CD8-positive, alpha-beta memory T cell (primary cell): ENCODE measurements at regions not wholly inside any gene's neighbourhood (a gene's known extent, or its start where the extent isn't known, plus 50 kb on each side); places are given as distances from the start of the nearest gene placed in this dataset.
A peak's percentile ranks its signal among the peaks of the same experiment; 100 is the strongest.

Experiments used
- CTCF ChIA-PET: fragments of 350-600 bp; sonication (Branson Sonifier 250); formaldehyde crosslinking; loops from one replicate; lab custom pipeline; 2021; ENCODE audit warnings: antibody characterized with exemption; lab: Charles Lee
- POLR2A ChIA-PET: fragments of 350-600 bp; sonication (Branson Sonifier 250); formaldehyde crosslinking; loops from one replicate; lab custom pipeline; 2021; ENCODE audit warnings: antibody characterized with exemption; lab: Charles Lee
- DNase-seq, 5 donors: peaks; one replicate each; pipeline versions ENCODE4 v3.0.0 to v3.0.0-alpha.2; 2020 to 2022; ENCODE audit warnings: mixed read lengths in 1 of 5
- H3K27ac ChIP-seq: one replicate; pipeline ENCODE4 v1.7.0; 2013; ENCODE audit warnings: low read depth, mild to moderate bottlenecking, low read length, moderate library complexity
- H3K27me3 ChIP-seq: 2 replicates; pipeline ENCODE4 v1.7.0; 2013; ENCODE audit warnings: low read length, mild to moderate bottlenecking; ENCODE audit not compliant: insufficient read depth, poor library complexity, severe bottlenecking
- H3K36me3 ChIP-seq: 2 replicates; pipeline ENCODE4 v1.7.0; 2013; ENCODE audit warnings: mild to moderate bottlenecking, low read length, moderate library complexity; ENCODE audit not compliant: insufficient read depth
- H3K4me1 ChIP-seq: 2 replicates; pipeline ENCODE4 v1.7.0; 2013; ENCODE audit warnings: mild to moderate bottlenecking, low read length, moderate library complexity; ENCODE audit not compliant: insufficient read depth
- H3K4me3 ChIP-seq: 2 replicates; pipeline ENCODE4 v1.7.0; 2013; ENCODE audit warnings: mild to moderate bottlenecking, low read length
- H3K9me3 ChIP-seq: 2 replicates; pipeline ENCODE4 v1.7.0; 2013; ENCODE audit warnings: mild to moderate bottlenecking, low read length
- H3K27ac Mint-ChIP-seq, 8 donors: one replicate each; pipeline ENCODE4 v1.8.0; 2020 to 2021; ENCODE audit warnings: mixed read lengths in 8 of 8, mild to moderate bottlenecking in 6 of 8, inconsistent platforms in 3 of 8, moderate library complexity in 3 of 8
- H3K27me3 Mint-ChIP-seq, 2 donors: one replicate each; pipeline ENCODE4 v1.8.0; 2020 to 2021; ENCODE audit warnings: mixed read lengths in 2 of 2, mild to moderate bottlenecking in 1 of 2, moderate library complexity in 1 of 2
- H3K36me3 Mint-ChIP-seq, 3 donors: one replicate each; pipeline ENCODE4 v1.8.0; 2020 to 2021; ENCODE audit warnings: mixed read lengths in 3 of 3, inconsistent platforms in 1 of 3, mild to moderate bottlenecking in 1 of 3
- H3K4me1 Mint-ChIP-seq, 3 donors: one replicate each; pipeline ENCODE4 v1.8.0; 2020 to 2021; ENCODE audit warnings: mixed read lengths in 3 of 3, inconsistent platforms in 1 of 3, mild to moderate bottlenecking in 1 of 3
- H3K4me3 Mint-ChIP-seq, 7 donors: one replicate each; pipeline ENCODE4 v1.8.0; 2020 to 2021; ENCODE audit warnings: mixed read lengths in 7 of 7, mild to moderate bottlenecking in 6 of 7, moderate library complexity in 4 of 7, inconsistent platforms in 2 of 7
- H3K9me3 Mint-ChIP-seq, 5 donors: one replicate each; pipeline ENCODE4 v1.8.0; 2020 to 2022; ENCODE audit warnings: mixed read lengths in 5 of 5, mild to moderate bottlenecking in 3 of 5, moderate library complexity in 2 of 5, inconsistent platforms in 1 of 5

DNA sequence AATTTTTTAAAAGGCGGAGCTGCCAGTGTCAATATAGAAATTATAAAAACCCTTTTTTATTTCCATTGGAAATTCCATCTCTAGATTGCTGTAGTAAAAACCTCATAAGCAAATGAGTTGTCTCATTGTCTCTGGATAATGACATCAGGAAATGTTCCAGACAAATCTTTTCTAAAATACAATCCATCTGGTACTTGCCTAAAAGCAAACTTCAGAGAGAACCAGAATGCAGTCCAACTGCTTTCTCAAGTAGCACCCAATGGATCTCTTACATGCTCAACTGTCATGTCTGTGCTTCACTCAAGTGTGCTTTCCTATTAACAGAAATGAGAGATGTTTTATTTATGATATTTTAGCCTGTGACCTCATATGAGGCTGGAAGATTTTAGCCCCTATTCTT lies 399.6 kb upstream of the NDST3 start:
- POLR2A ChIA-PET = no interaction called here
- no peaks in the 10 kb centered on the region for H3K36me3 Mint-ChIP-seq

DNA sequence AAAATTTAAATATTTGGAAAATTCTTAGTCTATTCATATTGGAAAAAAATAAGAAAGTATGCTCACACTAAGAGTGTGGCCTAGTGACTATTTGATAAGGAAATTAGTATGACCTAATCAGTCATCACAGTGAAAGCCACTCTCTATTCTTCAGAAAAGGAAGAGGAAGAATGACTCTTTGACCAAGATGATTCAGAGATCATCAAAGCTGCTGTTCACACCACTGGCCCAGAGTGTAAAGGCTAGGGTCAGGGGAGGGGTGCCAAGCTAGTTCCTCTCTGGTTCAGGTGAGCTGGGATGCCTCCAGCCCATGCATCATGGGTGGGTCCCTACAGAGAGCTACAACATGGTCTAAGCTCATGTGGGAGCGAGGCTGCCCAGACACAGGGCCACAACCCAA lies 396.9 kb upstream of the NDST3 start:
- H3K4me3 Mint-ChIP-seq = no peak overlapping the region

More for the DNA sequence above, 399.6 kb upstream of the NDST3 start:
- no peak overlapping the region for H3K27ac ChIP-seq
- no peak overlapping the region for H3K4me3 Mint-ChIP-seq
- H3K27me3 ChIP-seq = no peaks in the 10 kb centered on the region
- H3K4me1 ChIP-seq = no peaks in the 10 kb centered on the region
- no peaks in the 10 kb centered on the region for H3K9me3 ChIP-seq
- H3K4me1 Mint-ChIP-seq = no peaks in the 10 kb centered on the region
- H3K27me3 Mint-ChIP-seq = no peaks in the 10 kb centered on the region
- peak overlapping the region in 1 of 8 donors; percentile 21 for H3K27ac Mint-ChIP-seq
- DNase-seq = no peak
- H3K4me3 ChIP-seq = no peak overlapping the region
- no peaks in the 10 kb centered on the region for H3K36me3 ChIP-seq
- CTCF ChIA-PET = no interaction called here
- peaks cover 0 to 10% (median 3%) of the 10 kb centered on the region in 5 donors for H3K9me3 Mint-ChIP-seq

DNA sequence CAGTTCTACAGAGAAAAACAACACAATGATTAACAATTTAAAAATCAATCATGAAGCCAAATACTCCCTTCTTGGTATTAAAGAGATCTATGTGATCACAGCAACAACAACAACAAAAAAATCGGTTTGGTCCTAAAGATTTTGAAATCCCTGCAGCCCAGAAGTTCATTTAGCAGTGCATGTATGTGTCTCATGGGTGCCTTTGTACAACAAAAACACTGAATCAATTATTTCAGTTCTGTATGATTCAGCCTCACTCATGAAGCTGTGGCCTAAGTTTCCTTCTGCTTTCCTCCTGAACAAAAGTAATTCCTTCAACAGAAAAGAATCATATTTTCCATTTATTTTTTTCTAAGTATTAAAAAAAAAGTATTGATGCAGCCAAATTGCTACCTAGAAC lies 393.4 kb upstream of the NDST3 start:
- CTCF ChIA-PET = no interaction called here
- no peak overlapping the region for H3K4me3 Mint-ChIP-seq
- H3K27ac Mint-ChIP-seq = no peak overlapping the region
- Histone ChIP-seq H3K27ac (no peak overlapping the region), H3K27me3 (no peaks in the 10 kb centered on the region), H3K4me1 (no peaks in the 10 kb centered on the region), H3K36me3 (no peaks in the 10 kb centered on the region), H3K4me3 (no peak overlapping the region), H3K9me3 (no peaks in the 10 kb centered on the region)
- no peaks in the 10 kb centered on the region for H3K4me1 Mint-ChIP-seq
- no peaks in the 10 kb centered on the region for H3K27me3 Mint-ChIP-seq
- no peaks in the 10 kb centered on the region for H3K36me3 Mint-ChIP-seq
- peaks cover 0 to 2% (median under 1%) of the 10 kb centered on the region in 5 donors for H3K9me3 Mint-ChIP-seq
- no peak for DNase-seq
- POLR2A ChIA-PET = no interaction called here

More for the DNA sequence above, 396.9 kb upstream of the NDST3 start:
- ChIA-PET POLR2A (no interaction called here), CTCF (no interaction called here)
- H3K4me1 Mint-ChIP-seq = no peaks in the 10 kb centered on the region
- Histone ChIP-seq H3K36me3 (no peaks in the 10 kb centered on the region), H3K27ac (no peak overlapping the region), H3K9me3 (no peaks in the 10 kb centered on the region), H3K4me3 (no peak overlapping the region), H3K4me1 (no peaks in the 10 kb centered on the region), H3K27me3 (no peaks in the 10 kb centered on the region)
- no peaks in the 10 kb centered on the region for H3K27me3 Mint-ChIP-seq
- H3K36me3 Mint-ChIP-seq = no peaks in the 10 kb centered on the region
- no peak for DNase-seq
- no peak overlapping the region for H3K27ac Mint-ChIP-seq
- no peaks in the 10 kb centered on the region for H3K9me3 Mint-ChIP-seq

DNA sequence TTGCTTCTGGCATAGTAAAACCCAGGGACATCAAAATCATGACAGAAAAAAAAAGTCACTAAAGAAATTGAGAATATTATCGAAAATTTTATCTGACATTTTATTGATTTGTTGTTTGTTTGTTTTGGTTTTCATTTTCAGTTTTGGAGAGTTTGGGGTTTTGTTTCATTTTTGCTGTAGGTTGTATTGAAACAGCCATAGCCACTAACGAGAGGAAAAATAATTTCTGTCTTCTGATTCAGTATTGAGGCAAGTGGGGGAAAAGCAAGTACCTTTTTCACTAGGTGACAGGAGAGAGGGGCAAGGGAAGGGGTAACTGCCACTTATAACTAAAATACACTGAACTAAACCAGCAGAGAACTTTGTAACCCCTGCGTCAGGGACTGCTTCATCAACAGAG lies 392.8 kb upstream of the NDST3 start:
- ChIA-PET POLR2A (no interaction called here), CTCF (no interaction called here)
- Mint-ChIP-seq H3K27me3 (no peaks in the 10 kb centered on the region), H3K36me3 (no peaks in the 10 kb centered on the region), H3K4me1 (no peaks in the 10 kb centered on the region), H3K4me3 (no peak overlapping the region), H3K27ac (no peak overlapping the region), H3K9me3 (peaks cover 0 to 4% (median 2%) of the 10 kb centered on the region in 5 donors)
- Histone ChIP-seq H3K4me1 (no peaks in the 10 kb centered on the region), H3K36me3 (no peaks in the 10 kb centered on the region), H3K27me3 (no peaks in the 10 kb centered on the region), H3K27ac (no peak overlapping the region), H3K4me3 (no peak overlapping the region), H3K9me3 (no peaks in the 10 kb centered on the region)
- no peak for DNase-seq

DNA sequence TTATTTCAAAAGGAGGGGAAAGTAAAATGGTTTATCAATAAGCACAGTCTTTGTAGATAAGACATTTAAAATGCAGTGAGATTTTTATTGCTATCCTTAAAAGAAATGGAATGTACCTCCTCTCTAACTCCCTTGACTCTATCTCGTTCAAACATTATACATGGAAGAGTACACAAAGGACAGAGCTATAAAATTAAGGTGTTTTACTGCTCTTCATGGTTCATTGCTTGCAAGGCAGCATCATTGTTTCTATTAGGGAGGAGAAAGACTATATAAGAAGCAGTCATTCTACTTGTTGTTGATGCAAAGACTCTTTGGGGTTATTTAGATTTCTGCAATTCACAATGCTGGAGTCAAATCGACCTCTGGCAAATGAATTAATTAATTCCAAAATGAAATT lies 380.2 kb upstream of the NDST3 start:
- H3K9me3 ChIP-seq = no peaks in the 10 kb centered on the region
- no peak overlapping the region for H3K27ac ChIP-seq
- H3K36me3 ChIP-seq = no peaks in the 10 kb centered on the region
- no peak overlapping the region for H3K4me3 ChIP-seq
- ChIA-PET CTCF (interaction anchor here (0.8 kb wide), 1 partner anchor 91 kb away, joined by 3 read pairs; no protein-coding TSS in a partner anchor), POLR2A (no interaction called here)
- H3K4me3 Mint-ChIP-seq = no peak overlapping the region
- no peaks in the 10 kb centered on the region for H3K27me3 ChIP-seq
- H3K4me1 ChIP-seq = no peaks in the 10 kb centered on the region
- H3K9me3 Mint-ChIP-seq = peaks cover 0 to 11% (median 4%) of the 10 kb centered on the region in 5 donors
- no peaks in the 10 kb centered on the region for H3K4me1 Mint-ChIP-seq
- no peaks in the 10 kb centered on the region for H3K27me3 Mint-ChIP-seq
- no peak overlapping the region for H3K27ac Mint-ChIP-seq
- DNase-seq = no peak
- no peaks in the 10 kb centered on the region for H3K36me3 Mint-ChIP-seq

DNA sequence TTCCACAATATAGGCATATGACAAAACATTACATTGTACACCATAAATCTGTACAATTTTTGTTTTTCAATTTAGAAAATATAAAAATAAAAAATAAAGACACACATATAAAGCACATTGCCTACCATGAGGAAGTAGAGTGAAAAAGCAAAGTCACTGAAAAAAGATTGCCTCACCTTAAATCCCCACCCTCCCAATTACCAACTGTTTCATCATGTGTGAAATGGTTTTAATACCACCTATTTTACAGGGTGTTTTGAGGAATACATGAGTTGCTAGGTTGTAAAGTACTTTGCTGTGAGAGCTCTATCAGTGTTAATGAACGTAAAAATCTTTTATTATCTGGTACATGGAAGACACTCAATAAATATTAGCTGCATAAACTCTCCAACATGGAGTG lies 373.6 kb upstream of the NDST3 start:
- Mint-ChIP-seq H3K9me3 (peaks cover 0 to 7% (median 2%) of the 10 kb centered on the region in 5 donors), H3K36me3 (no peaks in the 10 kb centered on the region), H3K4me1 (no peaks in the 10 kb centered on the region), H3K27me3 (no peaks in the 10 kb centered on the region), H3K27ac (no peak overlapping the region), H3K4me3 (no peak overlapping the region)
- Histone ChIP-seq H3K4me3 (no peak overlapping the region), H3K27ac (no peak overlapping the region), H3K9me3 (no peaks in the 10 kb centered on the region), H3K4me1 (no peaks in the 10 kb centered on the region), H3K27me3 (no peaks in the 10 kb centered on the region), H3K36me3 (no peaks in the 10 kb centered on the region)
- CTCF ChIA-PET = no interaction called here
- no peak for DNase-seq
- POLR2A ChIA-PET = no interaction called here

DNA sequence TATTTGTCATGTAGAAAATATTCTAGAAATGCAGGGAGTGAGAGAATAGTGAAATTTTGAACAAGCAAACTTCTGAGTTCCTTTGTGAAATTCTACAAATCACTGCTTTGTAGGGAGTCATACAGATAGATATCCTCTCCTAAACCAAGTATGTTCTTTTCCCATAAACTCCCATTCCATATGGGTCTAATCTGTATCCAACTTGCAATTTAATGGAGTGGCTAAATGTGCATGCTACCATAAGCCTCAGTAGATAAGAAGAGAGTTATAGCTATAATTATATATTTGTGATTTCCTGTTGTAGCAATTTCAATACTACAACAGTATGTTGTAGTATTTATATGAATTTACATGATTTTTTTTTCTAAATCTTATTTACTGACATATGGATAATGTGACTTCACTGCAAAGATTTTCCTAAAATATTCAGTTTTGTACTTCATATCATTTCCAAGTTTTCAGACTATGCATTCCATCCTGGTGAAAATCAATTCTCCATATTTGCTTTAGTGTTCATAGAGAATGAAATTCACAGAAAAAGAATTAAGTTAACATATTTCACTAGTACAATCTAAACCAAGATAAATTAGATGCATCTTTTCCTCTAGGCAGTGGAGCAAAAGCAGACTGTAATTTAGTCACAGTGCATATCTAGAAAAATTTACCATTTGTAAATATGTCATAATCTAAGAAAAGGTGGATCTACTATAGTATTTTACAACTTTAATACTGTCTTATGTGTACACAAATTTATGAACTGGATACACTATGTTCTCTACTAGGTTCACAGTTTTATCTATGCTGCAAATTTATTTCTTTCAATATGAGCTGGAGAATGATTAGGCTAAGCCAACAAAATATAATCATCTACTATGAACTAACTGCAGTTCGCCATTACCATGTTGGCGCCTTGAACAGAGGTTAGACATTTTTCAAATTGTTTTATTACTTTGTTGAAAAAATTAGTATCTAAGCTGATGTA lies 372.9 kb upstream of the NDST3 start:
- Histone ChIP-seq H3K4me1 (no peaks in the 10 kb centered on the region), H3K4me3 (no peak overlapping the region), H3K36me3 (no peaks in the 10 kb centered on the region), H3K27me3 (no peaks in the 10 kb centered on the region), H3K27ac (no peak overlapping the region), H3K9me3 (no peaks in the 10 kb centered on the region)
- Mint-ChIP-seq H3K27me3 (no peaks in the 10 kb centered on the region), H3K27ac (no peak overlapping the region), H3K4me3 (no peak overlapping the region), H3K36me3 (no peaks in the 10 kb centered on the region), H3K4me1 (no peaks in the 10 kb centered on the region), H3K9me3 (peaks cover 0 to 8% (median 4%) of the 10 kb centered on the region in 5 donors)
- POLR2A ChIA-PET = no interaction called here
- DNase-seq = no peak
- CTCF ChIA-PET = no interaction called here

DNA sequence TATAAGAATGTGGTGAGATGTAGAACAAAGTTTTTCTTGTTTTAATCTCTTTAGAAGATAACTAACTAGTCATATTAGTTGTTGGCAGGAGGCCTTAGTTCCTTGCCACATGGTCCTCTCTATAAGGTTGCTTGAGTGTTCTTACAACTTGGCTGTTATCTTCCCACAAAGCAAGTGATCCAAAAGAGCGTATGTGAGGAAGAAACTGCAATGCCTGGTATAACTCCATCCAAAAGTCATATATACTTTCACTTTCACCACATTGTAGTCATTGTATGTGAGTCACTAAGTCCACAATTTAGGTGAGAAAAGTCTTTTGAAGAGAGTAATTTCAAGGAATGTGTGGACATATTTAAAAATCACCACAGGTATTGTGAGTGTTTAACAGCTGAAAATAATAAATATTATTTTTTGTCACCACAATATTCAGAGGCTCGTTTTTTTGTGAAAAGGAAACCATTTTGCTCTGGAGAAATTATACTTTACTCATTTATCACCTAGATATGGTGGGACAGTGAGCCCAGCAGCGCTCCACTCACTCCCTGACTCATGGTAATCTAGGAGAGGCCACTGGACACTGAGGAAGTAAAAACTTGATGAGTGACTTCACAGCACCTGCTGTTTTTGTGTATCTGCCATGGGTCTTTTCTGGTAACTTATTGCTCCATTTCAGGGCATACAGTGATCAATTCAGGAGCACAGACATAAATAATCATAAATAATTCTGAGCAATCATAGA lies 369.4 kb upstream of the NDST3 start:
- H3K4me3 Mint-ChIP-seq = no peak overlapping the region
- H3K4me3 ChIP-seq = no peak overlapping the region

More for the DNA sequence above, 369.4 kb upstream of the NDST3 start:
- CTCF ChIA-PET = no interaction called here
- Mint-ChIP-seq H3K27me3 (no peaks in the 10 kb centered on the region), H3K9me3 (peaks cover 0 to 8% (median 0%) of the 10 kb centered on the region in 5 donors), H3K4me1 (no peaks in the 10 kb centered on the region), H3K27ac (no peak overlapping the region), H3K36me3 (no peaks in the 10 kb centered on the region)
- no peaks in the 10 kb centered on the region for H3K4me1 ChIP-seq
- no peaks in the 10 kb centered on the region for H3K9me3 ChIP-seq
- H3K36me3 ChIP-seq = no peaks in the 10 kb centered on the region
- H3K27ac ChIP-seq = no peak overlapping the region
- POLR2A ChIA-PET = no interaction called here
- no peaks in the 10 kb centered on the region for H3K27me3 ChIP-seq
- DNase-seq = no peak
